H1 (cell line): ENCODE measurements at regions not wholly inside any gene's neighbourhood (a gene's known extent, or its start where the extent isn't known, plus 50 kb on each side); places are given as distances from the start of the nearest gene placed in this dataset.

Experiments used
- CTCF ChIA-PET: fragments of 300-600 bp; sonication (Branson Sonifier 250); formaldehyde crosslinking; loops from one replicate; lab custom pipeline; 2021; ENCODE audit not compliant: partially characterized antibody; lab: Charles Lee
- POLR2A ChIA-PET: fragments of 300-600 bp; sonication (Branson Sonifier 250); formaldehyde crosslinking; loops from one replicate; lab custom pipeline; 2021; ENCODE audit warnings: inconsistent platforms; ENCODE audit not compliant: partially characterized antibody; lab: Charles Lee
- DNase-seq, 2 experiments: peaks; one replicate each; pipeline versions ENCODE4 v3.0.0 to v3.0.0-alpha.2; 2010 to 2022; ENCODE audit warnings: low spot score in 2 of 2, low read depth in 1 of 2, mixed read lengths in 1 of 2
- FAIRE-seq: peaks from 2 replicates; lab custom pipeline; 2011; peaks lifted over from hg19 to GRCh38; lab: Jason Lieb, UNC
- H2AFZ ChIP-seq: 2 replicates; pipeline ENCODE4 v1.8.1; 2012; ENCODE audit warnings: low read length, inconsistent platforms
- H2AK5ac ChIP-seq: 2 replicates; pipeline ENCODE4 v1.6.1; 2013; ENCODE audit warnings: low read depth, low read length
- H2BK120ac ChIP-seq: replicated peaks from 2 replicates; pipeline ENCODE3; 2013; ENCODE audit warnings: low read depth, low read length, inconsistent platforms
- H2BK12ac ChIP-seq: 2 replicates; pipeline ENCODE4 v1.6.1; 2013; ENCODE audit warnings: low read depth, low read length
- H2BK15ac ChIP-seq: 2 replicates; pipeline ENCODE4 v1.6.1; 2013; ENCODE audit warnings: low read length
- H2BK20ac ChIP-seq: 2 replicates; pipeline ENCODE4 v1.6.1; 2013; ENCODE audit warnings: low read length
- H2BK5ac ChIP-seq: 2 replicates; pipeline ENCODE4 v1.6.1; 2013; ENCODE audit warnings: low read depth, low read length
- H3K14ac ChIP-seq: 2 replicates; pipeline ENCODE4 v1.6.1; 2013; ENCODE audit warnings: inconsistent platforms; ENCODE audit not compliant: insufficient read length
- H3K18ac ChIP-seq: 2 replicates; pipeline ENCODE4 v1.6.1; 2013; ENCODE audit warnings: low read length; ENCODE audit errors: extremely low read depth
- H3K23ac ChIP-seq: 2 replicates; pipeline ENCODE4 v1.6.1; 2013; ENCODE audit warnings: inconsistent platforms; ENCODE audit not compliant: insufficient read length
- H3K23me2 ChIP-seq: 2 replicates; pipeline ENCODE4 v1.6.1; 2013; ENCODE audit warnings: low read depth, low read length
- H3K27ac ChIP-seq: 2 replicates; pipeline ENCODE4 v1.6.1; 2011; ENCODE audit warnings: low read depth, low read length, inconsistent platforms
- H3K27me3 ChIP-seq, 4 experiments: replicated peaks in 1 of 4; 1 replicate in 1 of 4; 2 replicates in 3 of 4; pipeline versions ENCODE4 v1.6.1 to v1.8.1; 2011 to 2013; ENCODE audit warnings: low read length in 3 of 4, mild to moderate bottlenecking in 3 of 4, inconsistent platforms in 2 of 4, mixed read lengths in 2 of 4, moderate library complexity in 1 of 4; ENCODE audit not compliant: control insufficient read depth in 3 of 4, insufficient read depth in 3 of 4; ENCODE audit errors: extremely low read depth in 1 of 4
- H3K36me3 ChIP-seq, 4 experiments: 2 replicates each; pipeline versions ENCODE4 v1.6.1 to v1.8.1; 2011 to 2013; ENCODE audit warnings: mild to moderate bottlenecking in 4 of 4, low read length in 3 of 4, moderate library complexity in 2 of 4, control low read depth in 1 of 4, inconsistent platforms in 1 of 4; ENCODE audit not compliant: insufficient read depth in 4 of 4, control insufficient read depth in 2 of 4
- H3K4ac ChIP-seq: replicated peaks from 2 replicates; pipeline ENCODE3; 2013; ENCODE audit warnings: low read length, low read depth, mixed read lengths, inconsistent platforms; ENCODE audit not compliant: insufficient read length
- H3K4me1 ChIP-seq, 4 experiments: replicated peaks in 1 of 4; 1 replicate in 1 of 4; 2 replicates in 3 of 4; pipeline versions ENCODE4 v1.6.1 to v1.8.1; 2011 to 2013; ENCODE audit warnings: low read length in 3 of 4, inconsistent platforms in 2 of 4, mixed read lengths in 1 of 4; ENCODE audit not compliant: insufficient read depth in 4 of 4, control insufficient read depth in 3 of 4
- H3K4me2 ChIP-seq, 2 experiments: 2 replicates each; pipeline versions ENCODE4 v1.6.1 to v1.8.1; 2011 to 2013; ENCODE audit warnings: low read depth in 2 of 2, low read length in 2 of 2, control low read depth in 1 of 2, inconsistent platforms in 1 of 2, mild to moderate bottlenecking in 1 of 2; ENCODE audit not compliant: insufficient read depth in 1 of 2
- H3K4me3 ChIP-seq, 4 experiments: fragments of 200-600, 300-600 bp in 1 of 4; sonication (generic), shearing (Covaris generic), sonication (Bioruptor Twin) in 1 of 4; 2 replicates each; pipeline versions ENCODE4 v1.5.1 to v1.8.1; 2011 to 2016; ENCODE audit warnings: low read length in 4 of 4, low read depth in 3 of 4, control low read depth in 2 of 4, inconsistent platforms in 2 of 4, mild to moderate bottlenecking in 2 of 4, mixed read lengths in 1 of 4, moderate library complexity in 1 of 4; ENCODE audit not compliant: insufficient read depth in 2 of 4; ENCODE audit errors: extremely low read depth in 1 of 4
- H3K56ac ChIP-seq: replicated peaks from 2 replicates; pipeline ENCODE3; 2013; ENCODE audit warnings: low read depth, mild to moderate bottlenecking, mixed read lengths, low read length, inconsistent platforms; ENCODE audit not compliant: insufficient read length
- H3K79me1 ChIP-seq: 2 replicates; pipeline ENCODE4 v1.6.1; 2013; ENCODE audit warnings: low read depth, low read length, control low read depth
- H3K79me2 ChIP-seq, 2 experiments: 2 replicates each; pipeline versions ENCODE4 v1.6.1 to v1.8.1; 2012 to 2013; ENCODE audit warnings: low read length in 2 of 2, mild to moderate bottlenecking in 2 of 2, inconsistent platforms in 1 of 2; ENCODE audit not compliant: insufficient read depth in 2 of 2, control insufficient read depth in 1 of 2
- H3K9ac ChIP-seq, 4 experiments: replicated peaks in 1 of 4; 1 replicate in 1 of 4; 2 replicates in 3 of 4; pipeline versions ENCODE4 v1.6.1 to v1.8.1; 2011 to 2013; ENCODE audit warnings: low read depth in 3 of 4, low read length in 3 of 4, control low read depth in 2 of 4, mild to moderate bottlenecking in 2 of 4, moderate library complexity in 2 of 4, inconsistent platforms in 1 of 4; ENCODE audit errors: extremely low read depth in 1 of 4
- H3K9me3 ChIP-seq, 2 experiments: 2 replicates each; pipeline versions ENCODE4 v1.6.1 to v1.8.1; 2012 to 2013; ENCODE audit warnings: mild to moderate bottlenecking in 2 of 2, moderate library complexity in 2 of 2, control low read depth in 1 of 2, inconsistent platforms in 1 of 2, low read depth in 1 of 2, low read length in 1 of 2, mixed read lengths in 1 of 2; ENCODE audit not compliant: insufficient read depth in 2 of 2
- H4K20me1 ChIP-seq, 2 experiments: replicated peaks in 1 of 2; 2 replicates each; pipeline versions ENCODE3 to v1.8.1; 2011 to 2013; ENCODE audit warnings: inconsistent platforms in 2 of 2, low read length in 2 of 2, mild to moderate bottlenecking in 1 of 2; ENCODE audit not compliant: insufficient read depth in 2 of 2, control insufficient read depth in 1 of 2
- H4K5ac ChIP-seq: 2 replicates; pipeline ENCODE4 v1.6.1; 2013; ENCODE audit warnings: low read length, low read depth, mixed read lengths, inconsistent platforms; ENCODE audit not compliant: insufficient read length
- H4K8ac ChIP-seq: 2 replicates; pipeline ENCODE4 v1.8.0; 2013; ENCODE audit warnings: mild to moderate bottlenecking, moderate library complexity, low read length, inconsistent platforms; ENCODE audit not compliant: insufficient read depth; ENCODE audit errors: extremely low read depth
- H4K91ac ChIP-seq: replicated peaks from 2 replicates; pipeline ENCODE3; 2013; ENCODE audit warnings: low read length, mixed read lengths, inconsistent platforms; ENCODE audit not compliant: insufficient read length
- CHD1 ChIP-seq: IDR thresholded peaks from 2 replicates; pipeline ENCODE4 v1.6.1; 2012; ENCODE audit warnings: low read depth, low read length, improper control_type of control experiment
- JUND ChIP-seq: IDR thresholded peaks from 2 replicates; pipeline ENCODE4 v1.6.1; 2011; ENCODE audit warnings: mild to moderate bottlenecking, improper control_type of control experiment, low read length
- NRF1 ChIP-seq: IDR thresholded peaks from 2 replicates; pipeline ENCODE4 v1.6.1; 2011; ENCODE audit warnings: mild to moderate bottlenecking, low read depth, low read length, improper control_type of control experiment
- WGBS, 2 experiments: shearing (Covaris generic) in 1 of 2; methylation state at CpG; one replicate each; pipeline versions ENCODE4 v1.1.6 to v1.1.7; 2013 to 2015; ENCODE audit warnings: low lambda C conversion rate in 2 of 2, mixed read lengths in 2 of 2, inconsistent platforms in 1 of 2, low coverage in 1 of 2, missing lambda C conversion rate in 1 of 2; ENCODE audit not compliant: insufficient replicate concordance in 2 of 2, insufficient coverage in 1 of 2, insufficient read length in 1 of 2; ENCODE audit errors: extremely low coverage in 1 of 2, missing lambda C conversion rate in 1 of 2; 5-methylcytosine and 5-hydroxymethylcytosine counted together

GRCh38 chr12:91604897-91605296, 422.3 kb upstream of the DCN start:
- FAIRE-seq (no peak), DNase-seq (no peak)
- H2BK12ac ChIP-seq: no peak overlapping the region
- H4K91ac ChIP-seq: no peak overlapping the region
- no peak overlapping the region for H3K27ac ChIP-seq
- H3K4me1 ChIP-seq: no peaks in the 10 kb centered on the region
- no peak overlapping the region for H3K18ac ChIP-seq
- ChIA-PET POLR2A (no interaction called here), CTCF (interaction anchor here (0.6 to 1.0 kb wide), 2 partner anchors 16 to 1091 kb away, joined by 3 read pairs; no protein-coding TSS in a partner anchor)
- no peak overlapping the region for H2BK20ac ChIP-seq
- no peak overlapping the region for H2BK120ac ChIP-seq
- no peak overlapping the region for H3K23ac ChIP-seq
- no peak overlapping the region for H4K8ac ChIP-seq
- H2BK15ac ChIP-seq: no peak overlapping the region
- no peak overlapping the region for H3K4me2 ChIP-seq
- no peaks in the 10 kb centered on the region for H3K79me1 ChIP-seq
- no peaks in the 10 kb centered on the region for H3K27me3 ChIP-seq
- H3K9me3 ChIP-seq: no peaks in the 10 kb centered on the region
- H2AFZ ChIP-seq: 0 out of 2 replicates have a peak overlapping the region, but pooled peaks have one; percentile 34
- H3K4ac ChIP-seq: no peak overlapping the region
- H3K9ac ChIP-seq: no peak overlapping the region
- H4K5ac ChIP-seq: no peak overlapping the region
- 88% methylated on average over 6 of the region's 6 CpGs; no CpG with 5 or more reads in 1 of the 2 experiments for WGBS, 2 experiments
- no peak overlapping the region for H3K14ac ChIP-seq
- TF ChIP-seq JUND (no peak), NRF1 (no peak), CHD1 (no peak)
- no peaks in the 10 kb centered on the region for H4K20me1 ChIP-seq
- H3K56ac ChIP-seq: no peak overlapping the region
- no peaks in the 10 kb centered on the region; the same call in 1 of the 2 replicates for H3K23me2 ChIP-seq
- H2AK5ac ChIP-seq: no peak overlapping the region
- H2BK5ac ChIP-seq: no peak overlapping the region
- no peak overlapping the region for H3K4me3 ChIP-seq
- no peaks in the 10 kb centered on the region; a peak in 1 of 8 replicates for H3K36me3 ChIP-seq
- no peaks in the 10 kb centered on the region for H3K79me2 ChIP-seq
